NB4 (cell line): ENCODE measurements at regions not wholly inside any gene's neighbourhood (a gene's known extent, or its start where the extent isn't known, plus 50 kb on each side); places are given as distances from the start of the nearest gene placed in this dataset.

ENCODE experiments used
- CTCF ChIP-seq: IDR thresholded peaks from one replicate; pipeline ENCODE4 v1.5.1; 2012; ENCODE audit warnings: low read depth, low read length
- MAX ChIP-seq: IDR thresholded peaks from 2 replicates; pipeline ENCODE4 v1.6.1; 2011; ENCODE audit warnings: low read depth, low read length
- MYC ChIP-seq: IDR thresholded peaks from 2 replicates; pipeline ENCODE4 v1.6.1; 2011; ENCODE audit warnings: low read depth, low read length
- POLR2A ChIP-seq: IDR thresholded peaks from 2 replicates; pipeline ENCODE4 v1.6.1; 2011; ENCODE audit warnings: mild to moderate bottlenecking; ENCODE audit not compliant: insufficient read length; ENCODE audit errors: extremely low read depth

DNA sequence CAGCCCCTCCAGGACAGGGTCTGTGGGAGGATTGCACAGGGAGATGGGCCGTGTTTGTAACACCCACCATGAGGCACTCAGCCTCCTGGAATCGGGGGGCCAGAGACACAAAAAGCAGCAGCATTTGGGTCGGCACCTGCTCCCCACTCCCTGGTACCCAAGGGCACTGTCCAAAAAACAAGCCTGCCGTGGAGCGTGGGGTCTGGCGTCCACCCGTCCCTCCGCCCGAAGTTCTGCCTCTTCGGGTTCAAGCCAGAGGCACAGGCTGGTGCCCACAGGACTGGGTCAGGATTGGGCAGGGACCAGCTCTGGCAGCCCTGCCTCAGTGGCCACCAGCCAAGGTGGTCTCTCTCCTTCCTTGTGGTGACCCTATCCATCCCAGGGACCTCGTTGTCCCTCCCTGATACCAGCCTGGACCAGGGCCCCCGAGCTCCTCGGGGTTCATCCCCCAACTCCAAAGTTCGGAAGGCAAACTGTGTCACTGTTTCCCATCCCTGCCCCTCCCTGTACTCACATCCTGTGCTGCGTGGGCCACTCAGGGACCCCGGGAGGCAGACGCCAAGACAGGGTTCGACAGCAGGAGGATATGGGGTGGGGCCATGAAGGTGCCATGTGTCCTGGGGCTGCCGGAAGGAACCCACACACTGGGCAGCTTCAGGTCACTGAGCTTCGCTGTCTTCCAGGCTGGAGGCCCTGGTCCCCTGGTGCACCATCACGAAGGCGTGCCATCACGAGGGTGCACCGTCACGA is 126.0 kb upstream of the HDAC4 start:
- no peak for TF ChIP-seq MYC
- TF ChIP-seq CTCF, result no peak
- no peak for TF ChIP-seq POLR2A
- no peak for TF ChIP-seq MAX
